ENCODE measurements at regions not wholly inside any gene's neighbourhood (a gene's known extent, or its start where the extent isn't known, plus 50 kb on each side); places are given as distances from the start of the nearest gene placed in this dataset.

- TF ChIP-seq, protein P1, sequence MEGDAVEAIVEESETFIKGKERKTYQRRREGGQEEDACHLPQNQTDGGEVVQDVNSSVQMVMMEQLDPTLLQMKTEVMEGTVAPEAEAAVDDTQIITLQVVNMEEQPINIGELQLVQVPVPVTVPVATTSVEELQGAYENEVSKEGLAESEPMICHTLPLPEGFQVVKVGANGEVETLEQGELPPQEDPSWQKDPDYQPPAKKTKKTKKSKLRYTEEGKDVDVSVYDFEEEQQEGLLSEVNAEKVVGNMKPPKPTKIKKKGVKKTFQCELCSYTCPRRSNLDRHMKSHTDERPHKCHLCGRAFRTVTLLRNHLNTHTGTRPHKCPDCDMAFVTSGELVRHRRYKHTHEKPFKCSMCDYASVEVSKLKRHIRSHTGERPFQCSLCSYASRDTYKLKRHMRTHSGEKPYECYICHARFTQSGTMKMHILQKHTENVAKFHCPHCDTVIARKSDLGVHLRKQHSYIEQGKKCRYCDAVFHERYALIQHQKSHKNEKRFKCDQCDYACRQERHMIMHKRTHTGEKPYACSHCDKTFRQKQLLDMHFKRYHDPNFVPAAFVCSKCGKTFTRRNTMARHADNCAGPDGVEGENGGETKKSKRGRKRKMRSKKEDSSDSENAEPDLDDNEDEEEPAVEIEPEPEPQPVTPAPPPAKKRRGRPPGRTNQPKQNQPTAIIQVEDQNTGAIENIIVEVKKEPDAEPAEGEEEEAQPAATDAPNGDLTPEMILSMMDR (IDR thresholded peaks at IDR 0.05; ENCODE audit: poor library complexity) = no peak
- TF ChIP-seq EZH2phosphoT487 (IDR thresholded peaks at IDR 0.05; ENCODE audit: low read depth, severe bottlenecking, unreplicated experiment) = no peak
- no peak for TF ChIP-seq EZH2 (IDR thresholded peaks at IDR 0.05; ENCODE audit: borderline replicate concordance)
These were observed 253.2 kb downstream of the GLI2 start for GRCh38 chr2:120988700-120989511.
